ENCODE measurements at regions not wholly inside any gene's neighbourhood (a gene's known extent, or its start where the extent isn't known, plus 50 kb on each side); places are given as distances from the start of the nearest gene placed in this dataset.
A peak's percentile ranks its signal among the peaks of the same experiment; 100 is the strongest.

DNA sequence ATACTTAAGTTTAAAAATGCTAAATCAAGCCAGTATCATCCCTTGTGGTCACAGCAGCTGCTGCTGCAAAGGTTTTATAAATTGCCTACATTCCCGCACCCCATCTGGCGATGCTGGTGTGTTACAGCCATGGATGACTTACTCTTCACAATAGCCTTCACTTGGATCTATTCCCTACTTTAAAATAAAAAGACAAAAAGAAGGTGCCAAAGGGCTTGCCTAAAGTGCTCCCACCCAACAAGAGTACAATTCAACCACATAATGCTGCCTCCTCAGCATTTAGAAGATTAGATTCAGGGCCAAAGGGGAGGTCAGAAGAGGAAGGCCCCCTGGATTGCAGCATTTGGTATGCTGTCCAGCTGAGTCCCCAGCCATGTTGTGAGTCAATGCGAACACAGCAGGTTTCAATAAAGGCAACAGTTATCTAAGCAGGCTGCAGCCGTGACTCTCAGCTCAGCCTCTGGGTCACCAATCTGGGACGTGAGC lies 176.1 kb downstream of the DAD1 start:
- no peak for DNase-seq

DNA sequence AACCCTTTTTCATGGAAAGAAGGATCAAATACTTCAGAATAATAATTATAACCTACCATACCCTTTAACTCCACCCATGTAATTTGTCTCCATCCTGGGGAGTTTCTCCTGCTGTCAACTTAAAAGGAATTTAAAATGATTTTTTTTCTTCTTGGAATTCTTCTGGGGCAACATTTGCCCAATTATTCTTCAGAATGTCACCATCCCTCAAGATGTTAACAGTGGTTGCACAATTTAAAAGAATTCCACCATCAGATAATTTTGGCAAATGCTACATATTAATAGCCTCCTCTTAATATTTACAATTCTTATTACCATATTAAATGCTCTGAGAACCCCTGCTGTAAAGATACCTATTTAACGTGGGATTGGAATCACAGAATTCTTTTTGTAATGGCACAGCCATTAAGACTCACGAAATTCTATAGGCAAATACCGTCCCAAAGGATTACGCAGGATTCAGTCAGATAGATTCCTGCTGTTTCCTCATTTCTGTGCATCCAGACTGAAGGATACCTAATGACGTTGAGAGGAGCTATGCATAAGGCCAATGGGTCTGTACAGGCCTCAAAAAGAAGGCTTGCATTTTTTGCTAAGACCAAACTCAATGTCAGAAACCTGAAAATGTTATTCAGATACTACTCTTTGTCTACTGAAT lies 177.5 kb downstream of the DAD1 start:
- no peak for DNase-seq

DNA sequence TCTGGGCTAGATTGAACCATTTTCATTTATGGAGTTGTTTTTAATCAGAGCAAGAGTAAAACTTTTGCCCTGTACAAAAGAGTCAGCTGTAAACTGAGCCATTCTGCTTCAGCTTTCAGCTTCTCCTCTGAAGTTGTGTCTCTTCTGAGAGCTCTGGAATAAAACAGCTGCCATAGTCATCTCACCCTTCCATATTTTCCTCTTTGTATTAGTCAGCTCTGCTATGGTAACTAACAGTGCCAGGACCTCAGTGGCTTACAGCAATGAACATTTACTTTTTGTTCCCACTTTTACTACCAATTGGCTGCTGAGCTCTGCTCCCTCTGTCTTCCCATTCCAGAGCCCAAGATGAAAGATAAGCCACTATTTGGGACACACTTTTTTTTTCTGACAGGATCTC lies 178.5 kb downstream of the DAD1 start:
- no peak for DNase-seq

DNA sequence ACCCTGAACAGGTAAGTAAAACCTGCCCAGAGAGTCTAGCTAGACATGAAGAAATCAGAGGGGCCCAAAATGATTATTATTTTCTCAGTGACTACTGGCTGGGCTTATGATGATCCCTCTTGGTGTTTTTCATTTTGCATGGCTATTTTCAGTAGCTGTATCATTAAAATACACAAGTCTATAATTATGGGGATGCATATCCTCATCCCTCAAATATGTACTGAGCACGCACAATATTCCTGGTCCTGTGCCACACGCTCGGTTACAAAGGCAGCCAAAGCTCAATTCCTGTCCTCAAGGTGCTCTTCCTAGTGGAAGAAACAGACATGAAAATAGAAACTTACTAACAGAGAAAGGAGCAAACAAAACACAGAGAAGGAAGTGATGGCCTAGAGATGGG lies 180.0 kb downstream of the DAD1 start:
- DNase-seq = no peak

DNA sequence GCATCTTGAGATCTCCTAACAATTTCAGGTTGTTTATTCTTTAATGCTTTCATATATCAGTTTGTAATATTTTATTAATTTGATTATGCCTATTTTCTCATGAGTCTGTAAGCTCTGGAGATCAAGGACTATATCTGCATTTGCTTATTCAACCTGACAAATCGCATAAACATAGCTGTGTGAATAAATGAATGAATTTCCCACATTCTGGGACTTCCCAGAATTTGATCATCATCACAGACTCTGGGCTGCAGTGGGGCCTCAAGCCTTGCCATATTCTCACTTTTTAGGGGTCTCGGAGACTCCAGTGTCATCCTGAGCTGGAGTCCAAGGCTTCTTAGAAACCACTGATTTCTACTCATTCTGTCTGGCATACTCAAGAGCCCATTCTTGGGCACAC lies 180.5 kb downstream of the DAD1 start:
- no peak for DNase-seq

DNA sequence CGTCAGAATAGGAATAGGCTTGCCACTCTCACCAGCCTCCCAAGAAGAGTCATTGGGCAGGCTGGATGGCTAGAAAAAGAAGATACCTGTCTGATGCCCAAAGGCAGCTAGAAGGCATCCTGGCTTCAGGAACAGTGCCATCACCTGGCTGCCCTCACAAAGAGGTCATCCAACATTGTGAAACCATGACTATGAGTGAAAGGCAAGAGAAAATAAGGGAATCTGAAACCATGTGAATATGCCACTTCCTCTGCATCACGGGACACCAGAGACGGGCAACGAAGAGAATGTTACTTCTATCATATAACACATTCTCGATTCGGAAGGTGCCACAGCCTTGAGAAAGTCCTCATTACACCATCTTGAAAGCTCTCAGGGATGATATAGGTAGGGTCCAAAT lies 182.0 kb downstream of the DAD1 start:
- no peak for DNase-seq

DNA sequence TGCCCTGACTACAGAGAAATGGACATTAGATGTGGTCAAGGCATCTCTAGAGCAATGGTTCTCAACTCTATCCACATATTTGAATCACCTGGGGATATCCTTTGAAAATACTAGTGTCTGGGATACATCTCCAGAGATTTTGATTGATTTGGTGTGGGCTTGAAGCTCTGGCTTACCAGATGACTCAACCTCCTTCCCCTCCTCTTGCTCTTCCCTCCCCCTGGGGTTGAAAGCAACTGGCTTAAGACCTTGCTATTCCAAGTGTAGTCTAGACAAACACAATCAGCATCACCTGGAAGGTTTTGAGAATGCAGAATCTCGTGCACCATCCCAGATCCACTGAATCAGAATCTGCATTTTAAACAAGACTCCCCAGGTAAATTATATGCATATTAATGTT lies 183.8 kb downstream of the DAD1 start:
- no peak for DNase-seq

DNA sequence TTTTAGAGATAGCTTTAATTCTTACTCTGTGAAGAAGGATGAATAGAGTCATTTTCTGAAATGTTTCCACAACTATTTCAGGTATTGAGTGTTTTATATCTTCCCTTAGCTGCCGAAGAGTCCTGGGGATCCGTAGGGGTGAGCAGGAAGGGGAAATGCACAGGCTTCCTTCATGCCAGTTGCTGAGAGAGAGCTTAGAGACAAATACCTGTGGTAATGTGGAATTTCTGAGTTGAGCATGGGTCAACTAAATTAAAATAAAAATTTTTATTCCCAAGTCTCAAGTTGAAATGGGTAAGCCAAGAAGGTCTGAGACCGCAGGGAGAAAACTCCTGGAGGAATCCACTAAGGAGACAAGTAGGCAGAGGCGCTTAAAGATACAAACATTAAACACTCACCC lies 185.7 kb downstream of the DAD1 start:
- no peak for DNase-seq

DNA sequence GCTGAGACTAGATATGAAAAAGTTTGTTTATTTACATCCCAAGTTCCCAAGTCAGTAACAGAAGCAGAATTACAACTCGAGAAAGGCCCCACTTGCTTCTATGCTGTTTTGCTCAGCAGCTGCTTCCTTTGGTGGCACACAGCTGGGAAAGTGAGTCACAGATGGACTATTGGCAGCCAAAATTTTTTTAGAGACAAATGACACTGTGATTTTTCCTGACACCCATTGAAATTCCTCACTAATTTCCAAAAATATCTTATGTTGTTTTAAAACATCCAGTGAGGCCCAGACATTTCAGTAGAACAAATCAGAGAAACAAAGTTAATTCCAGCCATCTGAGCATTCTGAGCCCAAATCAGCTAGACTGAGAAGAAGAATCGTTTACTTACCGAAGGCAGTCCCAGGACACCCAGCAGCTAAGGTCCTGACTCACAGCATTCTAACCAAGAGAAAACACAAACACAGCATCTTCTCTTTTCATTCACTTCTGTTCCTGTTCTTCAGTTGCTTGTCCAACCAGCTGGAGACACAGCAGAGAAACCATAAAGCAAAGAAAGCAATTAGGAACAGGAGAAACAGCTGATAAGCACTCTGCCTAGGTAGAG lies 188.3 kb downstream of the DAD1 start:
- DNase-seq = no peak

DNA sequence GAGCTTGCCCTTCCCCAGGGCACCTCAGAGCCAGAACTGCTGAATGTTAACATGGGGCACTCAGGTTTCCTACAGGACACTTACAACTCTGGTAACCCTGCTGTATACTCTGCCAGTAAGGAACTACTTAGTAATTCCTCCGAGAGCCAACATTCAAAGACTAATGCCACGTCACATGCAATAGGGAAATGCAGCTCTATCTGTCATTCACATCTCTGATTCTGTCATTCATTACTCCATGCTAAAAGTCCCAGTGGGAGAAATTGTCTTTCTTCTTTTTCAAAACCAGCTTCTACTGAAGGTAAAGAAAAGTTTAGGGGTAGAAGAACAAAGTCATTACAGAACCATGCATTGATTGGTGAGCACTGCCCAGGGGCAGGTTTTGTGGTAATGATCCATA lies 189.2 kb downstream of the DAD1 start:
- no peak for DNase-seq

DNA sequence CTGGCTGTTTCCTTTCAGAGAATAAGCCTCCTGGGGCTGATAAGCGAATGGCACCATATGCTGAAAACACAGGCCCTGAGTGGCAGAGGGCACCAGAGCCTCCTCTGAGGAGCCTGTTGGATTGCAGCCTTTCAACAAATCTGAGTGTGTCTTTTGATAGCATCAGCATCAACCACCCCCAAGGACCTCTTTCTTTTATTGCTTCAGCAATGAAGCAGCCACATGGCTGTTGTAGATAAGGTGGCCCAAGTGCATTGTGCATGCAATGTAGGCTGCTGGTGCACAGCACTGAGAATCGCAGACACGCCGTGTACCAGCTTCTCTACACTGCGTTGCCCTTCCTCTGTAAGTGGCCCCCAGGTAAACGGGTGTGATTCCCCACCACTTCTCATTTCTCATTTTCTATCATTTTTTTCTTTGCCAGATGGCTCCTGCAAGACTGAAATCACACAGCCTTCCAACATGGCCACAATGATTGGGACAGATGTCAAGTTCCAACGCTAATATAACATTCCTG lies 191.7 kb downstream of the DAD1 start:
- no peak for DNase-seq

DNA sequence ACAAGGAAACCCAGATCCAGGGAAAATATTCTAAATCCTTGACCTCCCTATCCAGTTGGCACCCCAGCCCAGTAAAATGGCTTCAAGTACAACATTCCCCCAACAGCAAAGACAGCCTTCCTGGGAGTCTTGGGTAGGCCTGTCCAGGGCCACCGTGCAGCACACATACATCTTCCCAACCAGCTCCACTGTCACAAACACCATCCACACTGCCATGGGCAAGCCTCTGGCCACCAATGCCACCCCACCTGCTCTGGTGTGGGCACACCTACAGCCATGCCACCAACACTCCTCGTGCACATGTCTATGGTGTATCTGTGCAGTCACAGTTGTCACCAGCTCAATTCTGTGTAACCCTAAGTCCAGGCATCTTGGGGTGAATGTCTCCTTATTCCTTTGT lies 193.2 kb downstream of the DAD1 start:
- DNase-seq = no peak

DNA sequence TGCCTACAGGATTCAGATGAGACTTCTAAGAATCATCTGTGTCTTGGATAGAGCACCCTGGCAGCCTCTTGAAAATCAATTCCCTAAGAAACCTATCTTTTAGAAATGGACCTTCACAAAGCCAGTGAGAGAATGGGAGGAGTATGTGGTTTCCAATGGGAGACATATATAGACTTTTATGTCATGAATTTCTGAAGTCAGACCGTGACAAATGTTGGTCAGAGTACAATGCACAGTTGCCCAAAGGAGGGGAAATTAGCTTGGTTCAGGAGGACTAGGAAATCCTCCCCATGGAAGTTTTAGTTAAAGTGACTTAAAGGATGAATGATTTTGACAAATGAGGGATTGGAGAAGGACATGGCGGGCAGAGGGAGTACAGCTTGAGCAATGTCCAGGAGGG lies 194.4 kb downstream of the DAD1 start:
- DNase-seq = no peak

DNA sequence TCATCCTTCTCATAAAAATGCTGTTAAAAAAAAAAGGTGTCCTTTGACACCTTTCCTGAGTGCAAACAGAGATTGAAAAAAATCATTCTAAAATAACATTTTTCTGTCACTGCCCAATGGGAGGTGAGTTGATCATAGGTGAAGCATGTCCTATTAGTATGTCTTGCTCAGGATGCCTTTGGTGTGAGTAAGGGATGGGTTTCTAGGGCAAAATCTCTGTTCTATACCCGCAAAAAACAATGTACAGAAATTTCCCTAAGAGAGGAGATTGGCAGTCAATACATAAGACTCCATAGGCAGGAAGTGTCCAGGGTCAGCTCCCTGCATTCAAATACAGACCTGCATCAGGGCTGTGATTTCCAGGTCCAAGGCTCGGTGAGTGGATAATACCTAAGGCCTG lies 195.2 kb downstream of the DAD1 start:
- no peak for DNase-seq

DNA sequence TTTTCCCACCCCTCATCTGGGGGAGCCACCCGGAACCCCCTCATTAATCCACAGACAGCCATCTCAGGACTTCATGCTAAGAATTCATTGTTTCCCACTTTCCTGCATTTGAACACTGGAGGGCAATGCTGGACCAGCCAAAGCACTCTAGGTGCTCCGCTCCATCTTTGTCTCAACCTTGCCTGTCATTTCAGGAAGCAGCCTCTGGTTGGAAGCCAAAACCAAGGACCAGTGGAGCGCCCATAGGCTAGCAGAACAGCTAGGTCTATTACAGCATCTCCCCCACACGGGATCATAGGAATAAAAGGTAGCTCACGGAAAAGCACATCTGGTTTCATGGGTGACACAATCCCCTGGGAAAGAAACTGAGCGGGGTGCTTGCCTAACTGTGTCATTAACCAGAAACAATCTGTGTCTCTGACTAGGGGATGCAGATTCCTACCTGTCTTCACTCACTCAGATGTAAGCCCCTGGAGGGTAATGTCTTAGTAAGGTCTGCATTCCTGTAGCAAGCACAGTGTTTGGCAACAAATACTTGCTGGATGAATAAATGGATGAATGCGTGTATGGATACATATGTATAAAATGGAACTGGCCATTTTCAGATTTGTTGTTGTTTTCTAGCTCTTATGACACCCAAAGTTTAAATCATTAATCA lies 197.0 kb downstream of the DAD1 start:
- DNase-seq = peak in 1 of 2 donors; percentile 54

DNA sequence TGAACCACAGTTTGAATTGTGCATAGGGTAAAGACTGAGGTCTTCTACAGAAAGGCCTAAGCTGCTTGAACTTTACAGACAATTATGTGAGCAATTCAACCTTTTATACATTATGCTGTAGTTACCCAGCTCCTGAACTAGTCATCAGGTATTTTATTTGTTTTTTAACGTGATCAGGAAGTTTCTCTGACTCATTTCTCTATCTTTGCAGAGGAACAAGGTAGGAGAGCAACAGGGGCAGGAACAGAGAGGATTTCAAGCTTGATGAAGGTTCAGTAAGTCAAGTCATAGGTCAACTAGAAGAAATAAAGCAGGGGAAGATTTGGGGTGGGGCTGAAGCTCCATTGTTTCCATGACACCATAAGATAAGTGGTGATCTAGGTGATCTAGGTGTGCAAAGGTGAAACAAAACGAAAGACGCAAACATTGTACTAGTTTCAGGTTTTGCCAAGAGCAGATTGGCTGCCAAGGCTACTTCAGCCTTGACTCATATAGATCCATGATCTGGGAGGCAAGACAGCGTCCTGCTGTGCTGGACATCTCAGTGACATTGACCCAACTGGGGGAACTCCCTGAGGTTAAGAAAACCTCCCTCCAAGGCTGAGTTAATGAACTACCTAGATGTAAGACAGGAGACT lies 198.1 kb downstream of the DAD1 start:
- no peak for DNase-seq

DNA sequence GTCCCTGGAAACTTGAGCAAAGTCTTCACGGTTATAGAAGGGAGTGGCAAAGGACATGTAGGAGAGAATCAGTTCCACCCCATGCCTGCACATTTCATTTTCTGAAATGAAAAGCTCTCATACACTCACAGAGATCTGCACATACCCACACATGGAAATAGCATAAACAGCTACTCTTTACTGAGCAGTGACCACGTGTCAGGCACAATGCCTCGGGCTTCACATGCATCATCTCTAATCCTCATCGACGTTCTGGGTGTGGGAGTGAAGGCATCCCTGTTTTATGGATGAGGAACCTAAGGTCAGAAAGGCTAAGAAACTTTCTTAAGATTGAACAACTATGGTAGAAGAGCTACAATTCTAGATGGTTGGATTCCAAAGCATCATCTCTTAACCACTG lies 198.8 kb downstream of the DAD1 start:
- no peak for DNase-seq

DNA sequence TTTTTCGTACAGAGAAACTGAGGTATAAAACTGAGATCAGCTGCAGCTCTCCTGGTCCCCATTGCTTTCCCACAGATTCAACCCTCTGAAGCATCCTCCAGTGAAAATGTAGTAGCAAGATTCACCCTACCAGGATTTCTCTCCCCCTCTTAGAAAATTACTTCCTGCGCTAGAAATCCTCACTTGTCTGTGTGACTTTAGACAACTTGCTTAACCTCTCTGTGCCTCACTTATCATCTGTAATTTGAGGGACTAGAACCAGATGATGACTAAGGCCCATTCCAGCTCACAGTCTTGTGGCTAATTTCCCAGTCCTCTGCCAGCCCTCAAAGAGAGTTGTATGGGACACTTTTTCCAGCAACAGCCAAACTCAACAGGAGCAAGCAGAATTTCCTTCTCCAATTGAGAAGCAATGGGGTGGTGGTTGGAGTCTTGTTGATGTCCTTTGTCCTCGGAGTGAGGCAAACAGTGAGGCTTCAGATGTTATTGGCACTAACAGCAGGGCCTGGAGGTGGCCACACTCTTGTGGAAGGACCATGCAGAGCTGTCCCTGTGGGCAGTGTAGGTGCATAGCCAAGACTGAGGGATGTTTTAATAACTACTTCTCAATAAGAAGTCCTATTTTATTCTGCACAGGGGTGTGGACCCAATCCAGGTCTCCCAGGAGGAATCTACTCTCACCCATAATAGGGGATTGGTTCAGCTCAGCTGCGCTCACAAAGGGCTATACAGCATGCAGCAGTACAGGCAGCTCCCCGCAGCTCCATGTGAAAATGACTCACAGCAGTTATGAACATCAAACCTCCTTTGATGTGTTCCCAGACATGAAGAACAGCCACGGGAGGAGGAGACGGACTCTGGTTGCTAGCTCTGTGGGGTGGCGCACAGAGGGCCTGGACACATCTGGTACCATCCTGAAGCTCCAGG lies 200.1 kb downstream of the DAD1 start:
- DNase-seq = no peak

DNA sequence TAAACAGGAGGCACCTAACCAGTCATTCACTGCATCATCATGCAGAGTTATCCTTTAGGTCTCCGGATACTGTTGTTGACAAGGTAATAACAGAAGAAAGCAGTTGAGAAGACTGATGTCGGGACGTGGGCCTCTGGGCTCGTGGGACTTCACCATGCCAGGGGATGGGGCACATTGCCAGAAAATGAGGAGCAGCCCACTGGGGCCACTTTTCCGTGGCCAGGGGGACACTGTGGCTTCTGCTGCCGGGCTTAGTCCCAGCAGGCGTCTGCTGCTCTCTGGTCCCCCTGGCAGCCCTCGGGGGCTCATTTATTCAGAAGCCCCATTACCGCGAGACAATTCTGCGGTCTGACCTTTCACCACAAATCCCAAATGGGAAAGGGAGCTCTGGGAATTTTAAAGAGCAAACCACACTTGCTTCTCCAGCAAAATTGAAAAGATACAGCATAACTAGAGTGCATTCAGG lies 201.2 kb downstream of the DAD1 start:
- no peak for DNase-seq

DNA sequence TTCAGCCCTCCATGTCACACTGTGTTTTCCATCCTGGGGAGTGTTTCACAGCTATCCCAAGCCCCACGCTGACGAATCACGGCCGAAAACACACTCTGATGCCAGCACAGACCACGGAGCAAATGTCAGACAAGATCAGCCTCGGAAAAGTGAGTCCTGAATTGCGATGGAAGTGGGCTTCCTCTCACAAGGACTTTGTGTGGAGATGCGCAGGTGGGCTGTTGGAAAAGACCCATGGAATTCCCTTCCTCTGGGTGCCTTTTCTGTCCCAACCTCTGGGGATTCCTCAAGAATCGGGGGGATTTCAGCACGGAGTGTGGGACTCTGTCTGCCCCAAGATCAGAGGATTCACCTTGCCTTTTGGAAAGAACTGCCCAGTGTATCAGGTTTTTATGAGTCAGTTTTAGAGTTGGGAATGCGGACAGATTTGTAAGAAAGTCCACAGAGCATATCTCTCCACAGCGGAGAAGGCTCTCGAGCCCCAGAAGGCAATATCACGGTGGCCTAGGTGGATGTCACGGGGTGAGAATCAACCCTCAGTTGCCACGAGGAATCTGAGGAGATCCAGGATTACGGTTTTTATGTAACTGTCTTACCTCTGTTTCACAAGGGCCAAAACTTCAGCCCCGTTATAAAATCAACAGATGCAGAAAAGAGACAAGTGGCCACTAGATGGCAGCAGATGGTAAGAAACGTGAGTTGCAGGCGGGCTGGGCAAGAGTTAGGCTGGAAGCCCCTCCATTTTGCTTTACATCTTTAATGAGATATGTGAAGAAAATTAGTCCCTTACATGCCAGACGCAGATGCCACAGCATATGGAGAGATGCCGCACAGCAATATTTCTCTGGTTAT lies 201.9 kb downstream of the DAD1 start:
- peak; percentile 24 to 68 for DNase-seq

DNA sequence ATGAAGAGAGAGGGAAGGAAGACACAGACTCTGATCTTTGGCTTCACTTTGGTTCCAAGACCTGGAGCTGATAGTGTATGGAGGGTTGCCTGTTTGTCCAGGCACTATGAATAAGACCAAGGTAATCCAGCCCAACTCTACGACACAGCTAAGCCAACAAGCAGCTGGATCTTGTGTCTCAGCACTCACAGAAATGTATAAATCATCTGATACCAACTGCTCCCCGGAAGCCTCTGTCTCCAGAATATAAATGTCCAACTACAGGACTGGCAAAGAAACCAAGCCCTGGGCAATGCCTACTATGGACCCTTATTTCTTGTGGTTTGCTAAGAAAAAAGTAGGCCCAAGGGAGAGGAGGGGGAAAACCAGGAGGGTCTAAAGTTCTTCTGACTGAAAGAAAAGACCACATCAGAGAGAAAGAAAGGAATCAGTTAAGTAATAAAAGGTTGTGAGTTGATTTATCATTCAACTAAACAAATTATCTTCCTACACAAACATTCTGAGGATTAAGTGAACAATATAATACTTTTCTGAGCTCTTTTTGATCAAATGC lies 204.0 kb downstream of the DAD1 start:
- no peak for DNase-seq
